Osteoblast (primary cell): ENCODE measurements at regions not wholly inside any gene's neighbourhood (a gene's known extent, or its start where the extent isn't known, plus 50 kb on each side); places are given as distances from the start of the nearest gene placed in this dataset.

Experiments
- DNase-seq: peaks from one replicate; pipeline ENCODE4 v3.0.0; 2011; ENCODE audit warnings: low spot score, mixed read lengths; ENCODE audit not compliant: insufficient read length; ENCODE audit errors: missing footprints
- H2AFZ ChIP-seq: 2 replicates; pipeline ENCODE4 v1.6.0; 2011; ENCODE audit warnings: mild to moderate bottlenecking, low read length
- H3K27ac ChIP-seq: 2 replicates; pipeline ENCODE4 v1.5.1; 2011; ENCODE audit warnings: mild to moderate bottlenecking, low read depth, low read length, moderate library complexity
- H3K27me3 ChIP-seq: 2 replicates; pipeline ENCODE4 v1.6.0; 2012; ENCODE audit warnings: mild to moderate bottlenecking, control low read depth, inconsistent platforms, low read length, moderate library complexity; ENCODE audit not compliant: insufficient read depth
- H3K36me3 ChIP-seq: 2 replicates; pipeline ENCODE4 v1.5.1; 2011; ENCODE audit warnings: mild to moderate bottlenecking, low read length, control low read depth, moderate library complexity; ENCODE audit not compliant: insufficient read depth
- H3K4me1 ChIP-seq: 2 replicates; pipeline ENCODE4 v1.5.1; 2011; ENCODE audit warnings: mild to moderate bottlenecking, low read length, control low read depth, moderate library complexity; ENCODE audit not compliant: insufficient read depth
- H3K4me2 ChIP-seq: 2 replicates; pipeline ENCODE4 v1.6.0; 2011; ENCODE audit warnings: mild to moderate bottlenecking, low read length; ENCODE audit not compliant: insufficient read depth
- H3K4me3 ChIP-seq: fragments of 200-600 bp; sonication (generic); 3 replicates; pipeline ENCODE4 v1.5.1; 2012; ENCODE audit warnings: mild to moderate bottlenecking, low read length, inconsistent platforms; ENCODE audit not compliant: insufficient read depth
- H3K79me2 ChIP-seq: 2 replicates; pipeline ENCODE4 v1.6.0; 2012; ENCODE audit warnings: mild to moderate bottlenecking, low read length, control low read depth, inconsistent platforms; ENCODE audit not compliant: insufficient read depth
- H3K9me3 ChIP-seq: 2 replicates; pipeline ENCODE4 v1.5.1; 2011; ENCODE audit warnings: low read depth, low read length, control low read depth
- H4K20me1 ChIP-seq: 2 replicates; pipeline ENCODE4 v1.6.0; 2012; ENCODE audit warnings: mild to moderate bottlenecking, low read length, control low read depth; ENCODE audit not compliant: insufficient read depth
- CTCF ChIP-seq: IDR thresholded peaks from 2 replicates; pipeline ENCODE4 v1.5.1; 2011; ENCODE audit warnings: mild to moderate bottlenecking, low read depth, low read length, moderate library complexity; ENCODE audit errors: extremely low read depth

- H4K20me1 ChIP-seq = no peaks in the 10 kb centered on the region
- no peaks in the 10 kb centered on the region for H3K36me3 ChIP-seq
- no peak overlapping the region for H3K4me3 ChIP-seq
- no peak for DNase-seq
- no peak overlapping the region for H2AFZ ChIP-seq
- no peak for TF ChIP-seq CTCF
- no peaks in the 10 kb centered on the region for H3K4me1 ChIP-seq
- no peaks in the 10 kb centered on the region for H3K9me3 ChIP-seq
- peaks cover 3% of the 10 kb centered on the region for H3K27me3 ChIP-seq
- H3K79me2 ChIP-seq = no peaks in the 10 kb centered on the region
- no peak overlapping the region for H3K4me2 ChIP-seq
- H3K27ac ChIP-seq = no peak overlapping the region
Measured at GRCh38 chr9:82599336-82599949, 463.5 kb downstream of the RASEF start.

- H3K4me2 ChIP-seq = no peak overlapping the region
- no peak overlapping the region for H3K4me3 ChIP-seq
- TF ChIP-seq CTCF = no peak
- no peaks in the 10 kb centered on the region for H3K4me1 ChIP-seq
- no peaks in the 10 kb centered on the region for H3K36me3 ChIP-seq
- no peaks in the 10 kb centered on the region for H4K20me1 ChIP-seq
- peaks cover 3% of the 10 kb centered on the region for H3K27me3 ChIP-seq
- no peaks in the 10 kb centered on the region for H3K79me2 ChIP-seq
- H3K9me3 ChIP-seq = no peaks in the 10 kb centered on the region
- no peak overlapping the region for H2AFZ ChIP-seq
- DNase-seq = no peak
- H3K27ac ChIP-seq = no peak overlapping the region
Measured at GRCh38 chr9:82600536-82601292, 462.2 kb downstream of the RASEF start.

- Histone ChIP-seq H4K20me1 (no peaks in the 10 kb centered on the region), H3K4me2 (no peak overlapping the region), H3K4me1 (no peaks in the 10 kb centered on the region), H3K9me3 (no peaks in the 10 kb centered on the region), H3K27ac (no peak overlapping the region), H3K27me3 (peaks cover 3% of the 10 kb centered on the region), H2AFZ (no peak overlapping the region), H3K36me3 (no peaks in the 10 kb centered on the region), H3K79me2 (no peaks in the 10 kb centered on the region), H3K4me3 (no peak overlapping the region)
- no peak for TF ChIP-seq CTCF
- DNase-seq = no peak
Measured at GRCh38 chr9:82601293-82601771, 461.6 kb downstream of the RASEF start.

GRCh38 chr9:82604947-82605656 lies 457.8 kb downstream of the RASEF start:
- H3K4me2 ChIP-seq = no peak overlapping the region
- no peaks in the 10 kb centered on the region for H3K36me3 ChIP-seq
- no peaks in the 10 kb centered on the region for H4K20me1 ChIP-seq
- H3K79me2 ChIP-seq = no peaks in the 10 kb centered on the region
- H2AFZ ChIP-seq = no peak overlapping the region
- TF ChIP-seq CTCF = no peak
- H3K4me3 ChIP-seq = no peak overlapping the region
- no peaks in the 10 kb centered on the region for H3K9me3 ChIP-seq
- peaks cover 2% of the 10 kb centered on the region for H3K27me3 ChIP-seq
- DNase-seq = no peak
- H3K4me1 ChIP-seq = no peaks in the 10 kb centered on the region
- H3K27ac ChIP-seq = no peak overlapping the region
